ENCODE measurements at regions not wholly inside any gene's neighbourhood (a gene's known extent, or its start where the extent isn't known, plus 50 kb on each side); places are given as distances from the start of the nearest gene placed in this dataset.
"Not testable (repeated sequence)": the region's sequence is repeated elsewhere in the genome, so short reads cannot be mapped to it uniquely, and the experiment has no call there.

- DNase-seq (ENCODE audit: low spot score) = no peak
Observed at GRCh38 chr11:46181843-46182424, 60.7 kb upstream of the PHF21A start.

GRCh38 chr11:46181387-46181786, 60.1 kb upstream of the PHF21A start:
- DNase-seq (ENCODE audit: low spot score) = no peak

GRCh38 chr11:46180736-46181135, 59.5 kb upstream of the PHF21A start:
- DNase-seq (ENCODE audit: low spot score) = no peak

GRCh38 chr11:46178513-46178912, 57.3 kb upstream of the PHF21A start:
- DNase-seq (ENCODE audit: low spot score) = no peak

GRCh38 chr11:46176421-46176820, 55.2 kb upstream of the PHF21A start:
- no peak for DNase-seq (ENCODE audit: low spot score)

GRCh38 chr11:46175401-46176002, 54.2 kb upstream of the PHF21A start:
- no peak for DNase-seq (ENCODE audit: low spot score)

- DNase-seq (ENCODE audit: low spot score) = not testable (repeated sequence)
Observed at GRCh38 chr11:46171693-46172092, 50.4 kb upstream of the PHF21A start.
